GM19452 (cell line): ENCODE measurements at regions not wholly inside any gene's neighbourhood (a gene's known extent, or its start where the extent isn't known, plus 50 kb on each side); places are given as distances from the start of the nearest gene placed in this dataset.

Source experiments
- ATAC-seq: cut with Tn5 transposase; IDR thresholded peaks from one replicate; pipeline ENCODE4 v1.9.1; 2021; ENCODE audit not compliant: unreplicated experiment

GRCh38 chrX:16222151-16222550 is 54.9 kb downstream of the MAGEB17 start:
- no peak for ATAC-seq

GRCh38 chrX:16223385-16223784 is 56.1 kb downstream of the MAGEB17 start:
- ATAC-seq: no peak

- peak; percentile 76 for ATAC-seq
These were observed 71.9 kb downstream of the MAGEB17 start for GRCh38 chrX:16239211-16239610.

GRCh38 chrX:16240231-16240905 is 73.1 kb downstream of the MAGEB17 start:
- no peak for ATAC-seq

GRCh38 chrX:16240968-16241367 is 73.7 kb downstream of the MAGEB17 start:
- ATAC-seq: no peak

- ATAC-seq: no peak
These were observed 83.0 kb downstream of the MAGEB17 start for GRCh38 chrX:16250296-16250695.

- no peak for ATAC-seq
These were observed 84.5 kb downstream of the MAGEB17 start for GRCh38 chrX:16251782-16252181.

GRCh38 chrX:16258882-16259281 is 91.6 kb downstream of the MAGEB17 start:
- no peak for ATAC-seq

GRCh38 chrX:16267431-16267830 is 100.2 kb downstream of the MAGEB17 start:
- no peak for ATAC-seq

- no peak for ATAC-seq
These were observed 100.9 kb downstream of the MAGEB17 start for GRCh38 chrX:16268206-16268605.

- ATAC-seq: no peak
These were observed 111.6 kb downstream of the MAGEB17 start for GRCh38 chrX:16278927-16279326.

GRCh38 chrX:16282209-16282608 is 114.9 kb downstream of the MAGEB17 start:
- ATAC-seq: no peak

GRCh38 chrX:16284842-16285241 is 117.6 kb downstream of the MAGEB17 start:
- ATAC-seq: no peak

GRCh38 chrX:16290997-16291396 is 123.7 kb downstream of the MAGEB17 start:
- ATAC-seq: no peak

GRCh38 chrX:16300831-16301230 is 133.6 kb downstream of the MAGEB17 start:
- no peak for ATAC-seq

- no peak for ATAC-seq
These were observed 137.5 kb downstream of the MAGEB17 start for GRCh38 chrX:16304751-16305150.

- no peak for ATAC-seq
These were observed 137.9 kb downstream of the MAGEB17 start for GRCh38 chrX:16305187-16305586.

GRCh38 chrX:16307950-16308349 is 140.7 kb downstream of the MAGEB17 start:
- no peak for ATAC-seq

GRCh38 chrX:16308773-16309172 is 141.5 kb downstream of the MAGEB17 start:
- ATAC-seq: no peak

- ATAC-seq: no peak
These were observed 143.0 kb downstream of the MAGEB17 start for GRCh38 chrX:16310326-16310725.

GRCh38 chrX:16311671-16312070 is 144.4 kb downstream of the MAGEB17 start:
- no peak for ATAC-seq

- ATAC-seq: no peak
These were observed 145.7 kb downstream of the MAGEB17 start for GRCh38 chrX:16312761-16313623.
